HCT116 (cell line): ENCODE measurements at regions not wholly inside any gene's neighbourhood (a gene's known extent, or its start where the extent isn't known, plus 50 kb on each side); places are given as distances from the start of the nearest gene placed in this dataset.

Experiments used
- ATAC-seq: fragments of 200-7000 bp; cut with Tn5 transposase; 2 replicates; pipeline ENCODE4 v1.9.1; 2020; ENCODE audit warnings: mild to moderate bottlenecking, moderate library complexity
- BruUV-seq: library from RNA; stranded (reverse); fragments of 400-500 nt; replicated peaks from 2 replicates; lab custom pipeline; 2021; lab: Mats Ljungman, UMichigan
- CTCF ChIA-PET: fragments of 300-600 bp; sonication (Branson Sonifier 250); formaldehyde crosslinking; loops from one replicate; lab custom pipeline; 2021; ENCODE audit warnings: antibody characterized with exemption; lab: Charles Lee
- POLR2A ChIA-PET: fragments of 300-600, 350-600 bp; sonication (Branson Sonifier 250); formaldehyde crosslinking; loops from one replicate; lab custom pipeline; 2021; ENCODE audit warnings: antibody characterized with exemption; lab: Charles Lee
- RAD21 ChIA-PET, 2 experiments: fragments of 300-600 bp; sonication (Branson Sonifier 250); formaldehyde crosslinking; loops; one replicate each; lab custom pipeline; 2023; ENCODE audit warnings: low total read pairs in 2 of 2; ENCODE audit not compliant: uncharacterized antibody in 2 of 2, unreplicated experiment in 2 of 2, low non-redundant PET in 1 of 2; lab: Charles Lee
- DNase-seq: peaks from one replicate; pipeline ENCODE4 v3.0.0-alpha.2; 2010; ENCODE audit warnings: low read depth, low spot score
- H2AFZ ChIP-seq: fragments of 200-600 bp; shearing (Covaris generic), sonication (generic); 2 replicates; pipeline ENCODE4 v1.6.1; 2017; ENCODE audit warnings: low read depth, mixed run types, mixed read lengths, antibody characterized with exemption, low read length; ENCODE audit not compliant: poor library complexity, severe bottlenecking
- H3K27ac ChIP-seq: 2 replicates; pipeline ENCODE4 v1.5.1; 2012; ENCODE audit warnings: low read depth, low read length
- H3K27me3 ChIP-seq: fragments of 200-600 bp; sonication (generic); 2 replicates; pipeline ENCODE4 v1.6.1; 2016; ENCODE audit warnings: mixed run types, low read length, mixed read lengths; ENCODE audit not compliant: insufficient read depth
- H3K36me3 ChIP-seq, 2 experiments: fragments of 200-500 bp in 1 of 2; fragments of 200-600 bp in 1 of 2; sonication (Bioruptor generic) in 1 of 2; sonication (generic) in 1 of 2; 2 replicates each; pipeline versions ENCODE4 v1.5.1 to v1.6.1; 2014 to 2016; ENCODE audit warnings: low read length in 2 of 2, inconsistent platforms in 1 of 2, mixed read lengths in 1 of 2, mixed run types in 1 of 2; ENCODE audit not compliant: insufficient read depth in 2 of 2, control insufficient read depth in 1 of 2
- H3K4me1 ChIP-seq, 2 experiments: fragments of 200-600 bp in 1 of 2; sonication (generic) in 1 of 2; 2 replicates each; pipeline versions ENCODE4 v1.5.1 to v1.6.1; 2012 to 2017; ENCODE audit warnings: low read length in 2 of 2, inconsistent platforms in 1 of 2, mild to moderate bottlenecking in 1 of 2, mixed read lengths in 1 of 2, mixed run types in 1 of 2, moderate library complexity in 1 of 2; ENCODE audit not compliant: insufficient read depth in 2 of 2, control insufficient read depth in 1 of 2
- H3K4me2 ChIP-seq: fragments of 200-600 bp; sonication (generic); 2 replicates; pipeline ENCODE4 v1.6.1; 2017; ENCODE audit warnings: mixed run types, low read length, mixed read lengths
- H3K4me3 ChIP-seq, 2 experiments: fragments of 200-600 bp in 1 of 2; sonication (generic) in 1 of 2; replicated peaks in 1 of 2; 2 replicates each; pipeline ENCODE4 v1.5.1; 2011 to 2016; ENCODE audit warnings: low read length in 2 of 2, control low read depth in 1 of 2, low read depth in 1 of 2, mild to moderate bottlenecking in 1 of 2, mixed read lengths in 1 of 2, mixed run types in 1 of 2
- H3K79me2 ChIP-seq: fragments of 200-600 bp; sonication (generic); 2 replicates; pipeline ENCODE4 v1.6.1; 2017; ENCODE audit warnings: mild to moderate bottlenecking, mixed run types, low read length, moderate library complexity, mixed read lengths; ENCODE audit not compliant: insufficient read depth
- H3K9ac ChIP-seq: fragments of 200-600 bp; sonication (generic); 2 replicates; pipeline ENCODE4 v1.6.1; 2016; ENCODE audit warnings: low read length, mixed read lengths
- H3K9me2 ChIP-seq: fragments of 200-600 bp; sonication (generic), shearing (Covaris generic); 2 replicates; pipeline ENCODE4 v1.6.1; 2017; ENCODE audit warnings: mixed run types, mild to moderate bottlenecking, moderate library complexity; ENCODE audit not compliant: insufficient read depth
- H3K9me3 ChIP-seq, 2 experiments: fragments of 200-500 bp in 1 of 2; fragments of 200-600 bp in 1 of 2; sonication (Bioruptor generic) in 1 of 2; sonication (generic) in 1 of 2; 2 replicates each; pipeline ENCODE4 v1.6.1; 2014 to 2017; ENCODE audit warnings: low read length in 2 of 2, mixed read lengths in 2 of 2, inconsistent platforms in 1 of 2, low read depth in 1 of 2, mild to moderate bottlenecking in 1 of 2, mixed run types in 1 of 2, moderate library complexity in 1 of 2; ENCODE audit not compliant: control insufficient read depth in 1 of 2, insufficient read depth in 1 of 2
- H4K20me1 ChIP-seq: fragments of 200-600 bp; sonication (generic), shearing (Covaris generic); 2 replicates; pipeline ENCODE4 v1.6.1; 2017; ENCODE audit warnings: mixed run types, mild to moderate bottlenecking, moderate library complexity; ENCODE audit not compliant: insufficient read depth
- ATF3 ChIP-seq: IDR thresholded peaks from 2 replicates; pipeline ENCODE4 v1.6.1; 2012
- CEBPB ChIP-seq: IDR thresholded peaks from 2 replicates; pipeline ENCODE4 v1.6.1; 2012; ENCODE audit warnings: low read depth
- EGR1 ChIP-seq: IDR thresholded peaks from 2 replicates; pipeline ENCODE4 v1.6.1; 2012; ENCODE audit warnings: low read depth
- EZH2 ChIP-seq: fragments of 200-600 bp; sonication (generic); IDR thresholded peaks from 2 replicates; pipeline ENCODE4 v1.6.1; 2017; ENCODE audit warnings: antibody characterized with exemption, mixed run types
- EZH2phosphoT487 ChIP-seq: fragments of 200-600 bp; IDR thresholded peaks from 2 replicates; pipeline ENCODE4 v1.6.1; 2018; ENCODE audit warnings: antibody characterized with exemption, borderline replicate concordance
- FOSL1 ChIP-seq: IDR thresholded peaks from 2 replicates; pipeline ENCODE4 v1.6.1; 2012; ENCODE audit warnings: low read depth
- RAD21 ChIP-seq: IDR thresholded peaks from 2 replicates; pipeline ENCODE4 v1.6.1; 2012; ENCODE audit warnings: low read depth, mild to moderate bottlenecking
- SIN3A ChIP-seq: IDR thresholded peaks from 2 replicates; pipeline ENCODE4 v1.6.1; 2012; ENCODE audit warnings: low read depth
- SP1 ChIP-seq: IDR thresholded peaks from 2 replicates; pipeline ENCODE4 v1.6.1; 2012; ENCODE audit warnings: low read depth
- SRF ChIP-seq: IDR thresholded peaks from 2 replicates; pipeline ENCODE4 v1.6.1; 2012; ENCODE audit warnings: low read depth
- YY1 ChIP-seq: IDR thresholded peaks from 2 replicates; pipeline ENCODE4 v1.6.1; 2011; ENCODE audit warnings: low read length, low read depth, moderate library complexity, mild to moderate bottlenecking; ENCODE audit not compliant: insufficient replicate concordance; ENCODE audit errors: extremely low read depth
- intact Hi-C: fragments of 100-400 bp; cut with micrococcal nuclease; formaldehyde crosslinking; loops from 2 replicates; pipeline ENCODE4 v1.10.0; 2022
- TF ChIP-seq, protein P1 (sequence below): IDR thresholded peaks from 2 replicates; pipeline ENCODE4 v1.6.1; 2011; ENCODE audit warnings: mild to moderate bottlenecking, low read length, moderate library complexity; ENCODE audit not compliant: insufficient replicate concordance; ENCODE audit errors: extremely low read depth

DNA sequence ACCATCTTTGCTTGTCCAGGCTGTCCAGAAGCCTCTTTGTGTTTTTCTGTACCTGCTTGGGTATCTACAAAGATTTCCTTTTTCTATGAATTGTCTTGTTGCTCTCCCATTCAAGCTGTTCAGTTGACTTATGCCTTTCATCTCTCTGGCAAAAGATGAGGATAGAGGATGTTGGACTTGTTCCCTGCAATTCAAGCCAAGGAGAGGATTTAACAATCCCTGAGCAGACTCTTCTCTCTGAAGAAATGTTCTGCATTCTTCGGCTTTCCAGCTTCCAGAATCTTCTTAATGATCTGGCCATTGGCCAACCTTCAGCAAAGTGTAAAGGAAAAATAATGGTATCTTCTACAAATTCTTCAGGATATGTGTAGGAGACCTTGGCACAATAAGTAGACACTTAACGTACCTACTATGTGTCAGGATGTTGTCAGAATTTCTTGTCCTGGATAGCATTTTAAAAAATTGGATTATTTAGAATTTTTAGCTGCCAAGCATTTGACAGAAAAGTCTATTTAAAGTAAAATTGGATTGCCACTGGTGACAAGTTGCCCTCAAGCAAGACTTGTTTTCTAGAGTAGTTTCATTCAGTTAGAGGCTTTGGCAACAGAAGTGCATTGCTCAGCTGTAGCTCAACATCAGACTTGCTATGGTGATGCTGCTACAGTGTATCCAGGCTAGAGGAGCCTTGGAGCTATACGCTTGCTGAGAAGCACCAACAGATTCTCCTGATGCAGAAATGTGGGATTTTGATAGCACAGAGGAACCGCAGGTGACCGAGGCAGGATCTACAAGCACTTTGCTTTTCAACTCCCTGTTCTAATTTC, 455.7 kb downstream of the SUCLA2 start:
- H4K20me1 ChIP-seq, result no peaks in the 10 kb centered on the region
- BruUV-seq, result no TSS peak

More for the DNA sequence above, 455.7 kb downstream of the SUCLA2 start:
- no peak overlapping the region for H3K4me3 ChIP-seq
- TF ChIP-seq SIN3A (no peak), RAD21 (no peak), ATF3 (no peak), SP1 (no peak), EGR1 (no peak), EZH2phosphoT487 (no peak), SRF (no peak), FOSL1 (no peak), YY1 (no peak), CEBPB (no peak), EZH2 (no peak)
- TF ChIP-seq, protein P1, sequence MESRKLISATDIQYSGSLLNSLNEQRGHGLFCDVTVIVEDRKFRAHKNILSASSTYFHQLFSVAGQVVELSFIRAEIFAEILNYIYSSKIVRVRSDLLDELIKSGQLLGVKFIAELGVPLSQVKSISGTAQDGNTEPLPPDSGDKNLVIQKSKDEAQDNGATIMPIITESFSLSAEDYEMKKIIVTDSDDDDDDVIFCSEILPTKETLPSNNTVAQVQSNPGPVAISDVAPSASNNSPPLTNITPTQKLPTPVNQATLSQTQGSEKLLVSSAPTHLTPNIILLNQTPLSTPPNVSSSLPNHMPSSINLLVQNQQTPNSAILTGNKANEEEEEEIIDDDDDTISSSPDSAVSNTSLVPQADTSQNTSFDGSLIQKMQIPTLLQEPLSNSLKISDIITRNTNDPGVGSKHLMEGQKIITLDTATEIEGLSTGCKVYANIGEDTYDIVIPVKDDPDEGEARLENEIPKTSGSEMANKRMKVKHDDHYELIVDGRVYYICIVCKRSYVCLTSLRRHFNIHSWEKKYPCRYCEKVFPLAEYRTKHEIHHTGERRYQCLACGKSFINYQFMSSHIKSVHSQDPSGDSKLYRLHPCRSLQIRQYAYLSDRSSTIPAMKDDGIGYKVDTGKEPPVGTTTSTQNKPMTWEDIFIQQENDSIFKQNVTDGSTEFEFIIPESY, result no peak
- TF ChIP-seq, all 23 proteins: peak for 0
- H3K79me2 ChIP-seq, result no peaks in the 10 kb centered on the region
- H3K27me3 ChIP-seq, result no peaks in the 10 kb centered on the region
- H3K9me2 ChIP-seq, result no peaks in the 10 kb centered on the region
- no peaks in the 10 kb centered on the region for H3K4me1 ChIP-seq
- no peaks in the 10 kb centered on the region for H3K36me3 ChIP-seq
- DNase-seq, result no peak
- intact Hi-C loops, result no loop called here
- no peak overlapping the region for H3K4me2 ChIP-seq
- RAD21 ChIA-PET, result no interaction called here
- CTCF ChIA-PET, result no interaction called here
- no peak overlapping the region for H3K9ac ChIP-seq
- H2AFZ ChIP-seq, result no peak overlapping the region
- H3K9me3 ChIP-seq, result no peaks in the 10 kb centered on the region
- H3K27ac ChIP-seq, result no peak overlapping the region
- ATAC-seq, result no peak
- POLR2A ChIA-PET, result no interaction called here
